ENCODE measurements at regions not wholly inside any gene's neighbourhood (a gene's known extent, or its start where the extent isn't known, plus 50 kb on each side); places are given as distances from the start of the nearest gene placed in this dataset.
"Not testable (repeated sequence)": the region's sequence is repeated elsewhere in the genome, so short reads cannot be mapped to it uniquely, and the experiment has no call there.

DNA sequence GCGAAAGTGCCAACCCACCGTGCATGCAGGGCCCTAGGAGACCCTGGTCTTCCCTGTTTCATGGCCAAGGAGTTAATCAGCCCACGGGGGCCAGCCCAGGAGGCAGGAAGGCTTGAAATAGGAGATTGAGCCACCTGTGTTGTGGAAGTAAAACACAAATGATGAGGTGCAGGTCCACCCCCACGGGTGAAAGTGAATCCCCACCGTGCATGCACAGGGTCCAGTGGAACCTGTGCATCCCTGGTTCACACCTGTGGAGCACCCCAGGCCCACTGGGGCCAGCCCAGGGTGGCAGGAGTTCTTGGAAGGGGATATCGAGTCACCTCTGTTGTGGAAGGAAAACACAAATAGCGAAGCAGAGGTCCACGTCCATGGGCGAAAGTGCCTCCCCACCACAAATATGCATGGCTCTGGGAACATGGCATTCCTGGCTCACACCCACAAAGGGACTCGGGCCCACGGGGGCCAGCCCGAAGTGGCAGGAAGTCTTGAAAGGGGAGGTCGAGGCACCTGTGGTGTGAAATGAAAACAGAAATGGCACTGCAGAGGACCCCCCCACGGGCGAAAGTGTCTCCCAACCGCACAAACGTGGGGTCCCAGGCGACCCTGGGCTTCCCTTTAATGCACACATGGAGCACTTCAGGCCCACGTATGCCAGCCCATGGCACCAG lies 381.5 kb downstream of the ALG10 start:
- in situ Hi-C loops (cut with HindIII; ENCODE audit: low pct_unique_long_range_greater_than_20kb, low sequenced_read_pairs), result no loop called here
- no peak for DNase-seq (ENCODE audit: low read depth)

DNA sequence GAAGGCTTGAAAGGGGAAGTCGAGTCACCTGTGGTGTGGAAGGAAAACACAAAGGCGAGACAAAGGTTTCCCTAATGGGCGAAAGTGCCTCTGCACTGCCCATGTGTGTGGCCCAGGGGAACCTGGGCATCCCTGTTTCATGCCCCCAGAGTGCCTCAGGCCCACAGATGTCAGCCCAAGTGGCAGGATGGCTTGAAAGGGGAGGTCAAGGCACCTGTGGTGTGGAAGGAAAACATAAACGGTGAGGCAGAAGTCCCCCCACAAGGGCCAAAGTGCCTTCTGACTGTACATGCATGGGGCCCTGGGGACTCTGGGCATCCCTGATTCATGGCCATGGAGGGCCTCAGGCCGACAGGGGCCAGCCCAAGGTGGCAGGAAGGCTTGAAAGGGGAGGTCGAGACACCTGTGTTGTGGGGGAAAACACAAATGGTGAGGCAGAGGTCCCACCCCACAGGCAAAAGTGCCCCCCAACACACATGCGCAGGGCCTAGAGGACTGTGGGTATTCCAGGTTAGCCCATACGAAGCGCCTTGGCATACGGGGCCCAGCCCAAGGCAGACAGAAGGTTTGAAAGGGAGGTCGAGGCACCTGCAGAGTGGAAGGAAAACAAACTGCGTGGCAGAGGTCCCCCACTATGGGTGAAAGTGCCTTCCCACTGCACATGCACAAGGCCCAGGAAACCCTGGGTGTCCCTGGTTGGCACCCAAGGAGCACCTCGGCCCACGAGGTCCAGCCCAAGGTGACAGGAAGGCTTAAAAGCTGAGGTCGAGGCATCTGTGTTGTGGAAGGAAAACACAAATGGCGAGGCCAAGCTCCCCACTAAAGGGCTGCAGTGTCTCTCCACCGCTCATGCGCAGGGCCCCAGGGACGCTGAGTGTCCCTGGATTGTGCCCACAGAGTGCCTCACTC lies 382.3 kb downstream of the ALG10 start:
- no peak for DNase-seq (ENCODE audit: low read depth)
- in situ Hi-C loops (cut with HindIII; ENCODE audit: low pct_unique_long_range_greater_than_20kb, low sequenced_read_pairs), result no loop called here

DNA sequence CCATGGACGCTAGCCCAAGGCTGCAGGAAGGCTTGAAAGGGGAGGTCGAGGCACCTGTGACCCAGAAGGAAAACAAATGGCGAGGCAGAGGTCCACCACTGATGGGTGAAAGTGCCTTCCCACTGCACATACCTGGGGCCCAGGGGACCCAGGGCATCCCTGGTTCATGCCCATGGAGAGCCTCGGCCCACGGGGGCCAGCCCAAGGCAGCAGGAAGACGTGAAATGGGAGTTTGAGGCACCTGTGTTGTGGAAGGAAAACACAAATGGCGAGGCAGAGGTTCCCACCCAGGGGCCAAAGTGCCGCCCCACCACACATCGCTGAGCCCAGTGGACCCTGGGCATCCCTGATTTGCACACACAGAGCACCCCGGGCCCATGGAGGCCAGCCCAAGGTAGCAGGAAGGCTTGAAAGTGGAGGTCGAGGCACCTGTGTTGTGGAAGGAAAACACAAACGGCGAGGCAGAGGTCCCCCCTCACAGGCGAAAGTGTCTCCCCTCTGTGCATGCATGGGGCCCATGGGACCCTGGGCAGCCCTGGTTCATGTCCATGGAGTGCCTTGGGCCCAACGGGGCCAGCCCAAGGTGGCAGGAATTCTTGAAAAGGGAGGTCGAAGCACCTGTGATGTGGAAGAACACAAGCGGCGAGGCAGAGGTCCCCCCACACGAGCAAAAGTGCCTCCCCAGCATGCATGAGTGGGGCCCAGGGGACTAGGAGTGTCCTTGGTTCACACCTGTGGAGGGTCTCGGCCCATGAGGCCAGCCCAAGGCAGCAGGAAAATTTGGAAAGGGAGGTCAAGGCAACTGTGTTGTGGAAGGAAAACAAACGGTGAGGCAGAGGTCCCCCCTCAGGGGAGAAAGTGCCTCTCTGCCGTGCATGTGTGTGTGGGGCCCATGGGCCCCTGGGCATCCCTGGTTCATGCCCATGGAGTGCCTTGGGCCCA lies 383.3 kb downstream of the ALG10 start:
- DNase-seq (ENCODE audit: low read depth), result no peak
- in situ Hi-C loops (cut with HindIII; ENCODE audit: low pct_unique_long_range_greater_than_20kb, low sequenced_read_pairs), result no loop called here

DNA sequence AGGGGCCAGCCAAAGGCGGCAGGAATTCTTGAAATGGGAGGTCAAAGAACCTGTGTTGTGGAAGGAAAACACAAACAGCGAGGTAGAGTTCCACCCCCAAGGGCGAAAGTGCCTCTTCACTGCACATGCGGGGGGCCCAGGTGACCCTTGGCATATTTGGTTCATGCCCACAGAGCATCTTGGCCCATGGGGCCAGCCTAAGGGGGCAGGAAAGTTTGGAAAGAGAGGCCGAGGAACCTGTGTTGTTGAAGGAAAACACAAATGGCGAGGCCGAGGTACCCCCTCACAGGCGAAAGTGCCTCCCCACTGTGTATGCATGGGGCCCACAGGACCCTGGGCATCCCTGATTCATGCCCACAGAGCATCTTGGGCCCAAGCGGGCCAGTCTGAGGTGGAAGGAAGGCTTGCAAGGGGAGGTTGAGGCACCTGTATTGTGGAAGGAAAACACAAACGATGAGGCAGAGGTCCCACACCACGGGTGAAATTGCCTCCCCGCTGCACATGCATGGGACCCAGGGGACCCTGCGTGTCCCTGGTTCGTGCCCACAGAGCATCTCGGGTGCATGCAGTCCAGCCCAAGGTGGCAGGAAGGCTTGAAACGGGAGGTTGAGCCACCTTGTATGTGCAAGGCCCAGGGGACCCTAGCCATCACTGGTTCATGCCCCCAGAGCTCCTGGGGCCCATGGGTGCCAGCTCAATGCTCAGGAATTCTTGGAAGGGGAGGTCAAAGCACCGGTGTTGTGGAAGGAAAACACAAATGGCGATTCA lies 384.1 kb downstream of the ALG10 start:
- in situ Hi-C loops (cut with HindIII; ENCODE audit: low pct_unique_long_range_greater_than_20kb, low sequenced_read_pairs), result no loop called here
- no peak for DNase-seq (ENCODE audit: low read depth)

- in situ Hi-C loops (cut with HindIII; ENCODE audit: low pct_unique_long_range_greater_than_20kb, low sequenced_read_pairs), result no loop called here
- no peak for DNase-seq (ENCODE audit: low read depth)
These were observed 384.7 kb downstream of the ALG10 start for GRCh38 chr12:34406996-34407300.

GRCh38 chr12:34407813-34408212 lies 385.5 kb downstream of the ALG10 start:
- in situ Hi-C loops (cut with HindIII; ENCODE audit: low pct_unique_long_range_greater_than_20kb, low sequenced_read_pairs), result no loop called here
- no peak for DNase-seq (ENCODE audit: low read depth)

- DNase-seq (ENCODE audit: low read depth); in situ Hi-C loops (cut with HindIII; ENCODE audit: low pct_unique_long_range_greater_than_20kb, low sequenced_read_pairs): not testable (repeated sequence)
These were observed 409.2 kb downstream of the ALG10 start for GRCh38 chr12:34431509-34431908.

Measured in Caki2 (cell line).